ENCODE measurements at regions not wholly inside any gene's neighbourhood (a gene's known extent, or its start where the extent isn't known, plus 50 kb on each side); places are given as distances from the start of the nearest gene placed in this dataset.

- no peak for TF ChIP-seq EZH2 (IDR thresholded peaks at IDR 0.05)
- no peak for TF ChIP-seq POLR2AphosphoS5 (IDR thresholded peaks at IDR 0.05; ENCODE audit: borderline replicate concordance, low read depth, low read length)
- TF ChIP-seq FOXP2 (optimal IDR thresholded peaks at IDR 0.05; ENCODE audit: control extremely low read depth, extremely low read length, insufficient read depth): no peak
These were observed 283.5 kb downstream of the S1PR1 start for GRCh38 chr1:101520302-101520701.
